ENCODE measurements at regions not wholly inside any gene's neighbourhood (a gene's known extent, or its start where the extent isn't known, plus 50 kb on each side); places are given as distances from the start of the nearest gene placed in this dataset.

DNA sequence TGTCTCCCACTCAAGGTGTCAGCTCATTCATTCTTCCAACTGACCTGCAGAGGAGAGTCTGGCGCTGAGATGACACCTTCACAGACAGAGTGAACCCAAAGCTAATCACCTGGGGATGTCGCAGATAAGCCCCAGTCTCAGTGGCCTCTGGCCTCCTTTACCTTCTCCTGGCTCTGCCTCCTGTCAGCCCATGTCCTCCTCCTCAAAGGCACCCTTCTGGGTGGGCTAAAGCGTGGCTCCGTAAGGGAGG lies 194.1 kb downstream of the MIB1 start:
- Mint-ChIP-seq H3K27me3 (ENCODE audit: low read depth) (peaks cover 97% of the 10 kb centered on the region), H3K4me3 (no peak overlapping the region), H3K36me3 (ENCODE audit: insufficient read depth in 1 of 3, low read depth in 3 of 3) (no peaks in the 10 kb centered on the region), H3K27ac (no peak overlapping the region), H3K4me1 (peaks cover 17 to 20% of the 10 kb centered on the region in 2 experiments), H3K9me3 (peaks cover 0 to 8% of the 10 kb centered on the region in 2 experiments; a peak in 3 of 5 replicates)
- no peak for TF ChIP-seq CTCF (conservative IDR thresholded peaks at IDR 0.05)
- WGBS (ENCODE audit: extremely low coverage, insufficient read length, low lambda C conversion rate) = no CpG with 5 or more reads among the region's 4 CpGs
- Histone ChIP-seq H4K8ac (replicated peaks; ENCODE audit: insufficient read length, low read depth, low read length) (no peak overlapping the region), H2BK15ac (ENCODE audit: low read depth, low read length) (no peak overlapping the region), H3K9ac (ENCODE audit: extremely low read depth, insufficient read length, low read length) (no peak overlapping the region), H2BK5ac (ENCODE audit: insufficient read length, low read length) (no peak overlapping the region), H3K4me2 (ENCODE audit: insufficient read depth, insufficient read length, low read length) (no peak overlapping the region), H3T11ph (ENCODE audit: low read length) (no peak overlapping the region), H3K4me1 (ENCODE audit: insufficient read depth, low read length) (peaks cover 2% of the 10 kb centered on the region; the same call in 1 of the 2 replicates), H3K79me1 (ENCODE audit: insufficient read depth, low read depth, low read length, poor library complexity, severe bottlenecking) (no peaks in the 10 kb centered on the region), H3K79me2 (ENCODE audit: insufficient read depth, low read length) (no peaks in the 10 kb centered on the region), H3K23ac (ENCODE audit: insufficient read length, low read depth, low read length) (no peak overlapping the region), H2AFZ (ENCODE audit: low read length) (no peak overlapping the region), H3K9me3 (ENCODE audit: control insufficient read depth, low read depth, low read length) (no peaks in the 10 kb centered on the region), H2AK5ac (ENCODE audit: insufficient read length, low read length) (no peak overlapping the region), H3K56ac (ENCODE audit: insufficient read length, low read depth, low read length) (no peak overlapping the region), H3K4ac (ENCODE audit: low read depth, low read length) (no peak overlapping the region), H2BK120ac (ENCODE audit: low read depth, low read length, poor library complexity, severe bottlenecking) (no peak overlapping the region), H4K91ac (ENCODE audit: insufficient read length, low read depth, low read length) (no peak overlapping the region), H2BK20ac (ENCODE audit: low read depth, low read length, poor library complexity, severe bottlenecking) (no peak overlapping the region), H4K20me1 (ENCODE audit: control insufficient read depth, insufficient read depth, insufficient read length) (no peaks in the 10 kb centered on the region), H3K27me3 (ENCODE audit: insufficient read depth, low read length) (peaks cover 6% of the 10 kb centered on the region; the same call in 1 of the 2 replicates), H3K27ac (ENCODE audit: insufficient read length, low read depth, low read length) (no peak overlapping the region), H3K23me2 (ENCODE audit: insufficient read length, low read depth, low read length, poor library complexity, severe bottlenecking) (no peaks in the 10 kb centered on the region), H4K5ac (ENCODE audit: insufficient read length, low read depth, low read length) (no peak overlapping the region), H3K18ac (ENCODE audit: insufficient read length, low read depth, low read length) (no peak overlapping the region), H3K14ac (ENCODE audit: insufficient read depth, low read length) (no peak overlapping the region), H2BK12ac (ENCODE audit: insufficient read length, low read depth, low read length) (no peak overlapping the region)
- no peak for DNase-seq

Data from H9 (cell line).